ENCODE measurements at regions not wholly inside any gene's neighbourhood (a gene's known extent, or its start where the extent isn't known, plus 50 kb on each side); places are given as distances from the start of the nearest gene placed in this dataset.

GRCh38 chr9:73076970-73077369 is 74.7 kb upstream of the ANXA1 start:
- H3K36me3 ChIP-seq (ENCODE audit: control insufficient read depth, insufficient read depth, low read length): no peaks in the 10 kb centered on the region
- H2BK20ac ChIP-seq (ENCODE audit: low read depth, low read length): no peak overlapping the region
- no peak overlapping the region for H3K4me2 ChIP-seq (ENCODE audit: low read depth, low read length)
- H2BK5ac ChIP-seq (ENCODE audit: low read depth, low read length, poor library complexity, severe bottlenecking): no peak overlapping the region
- H4K5ac ChIP-seq (ENCODE audit: low read depth, low read length): no peak overlapping the region
- no peak overlapping the region for H2BK15ac ChIP-seq (ENCODE audit: low read depth, low read length)
- H3K23ac ChIP-seq (ENCODE audit: low read depth, low read length): no peak overlapping the region
- H4K8ac ChIP-seq (ENCODE audit: low read depth in 2 of 2, low read length in 2 of 2): no peak overlapping the region
- DNase-seq (no peak), ATAC-seq (ENCODE audit: low read depth) (no peak)
- intact Hi-C loops (cut with micrococcal nuclease) (no loop called here), in situ Hi-C loops (cut with MboI; ENCODE audit: low sequenced_read_pairs) (no loop called here), dilution Hi-C loops (cut with HindIII; ENCODE audit: low sequenced_read_pairs, unreplicated experiment) (no loop called here)
- H3K27ac ChIP-seq (ENCODE audit: insufficient read depth, low read length): no peak overlapping the region
- no peak overlapping the region for H2BK120ac ChIP-seq (ENCODE audit: low read depth, low read length)
- no peak overlapping the region for H3K14ac ChIP-seq (replicated peaks; ENCODE audit: low read depth, low read length)
- H3K4me3 ChIP-seq (ENCODE audit: insufficient read depth, low read depth, low read length): no peak overlapping the region
- H3K27me3 ChIP-seq (ENCODE audit: control insufficient read depth, insufficient read depth, low read length): no peaks in the 10 kb centered on the region
- H2AK9ac ChIP-seq (replicated peaks; ENCODE audit: low read depth, low read length, poor library complexity): no peak overlapping the region
- no peak overlapping the region for H4K91ac ChIP-seq (ENCODE audit: insufficient read depth, low read depth, low read length)
- BruUV-seq (replicated peaks): no TSS peak
- H3K9ac ChIP-seq (ENCODE audit: low read depth, low read length): no peak overlapping the region
- TF ChIP-seq RFX5 (IDR thresholded peaks at IDR 0.05; ENCODE audit: low read depth, low read length) (no peak), CHD1 (IDR thresholded peaks at IDR 0.05; ENCODE audit: low read depth, low read length) (no peak), MAFK (IDR thresholded peaks at IDR 0.05; ENCODE audit: low read depth, low read length) (no peak), USF2 (IDR thresholded peaks at IDR 0.05; ENCODE audit: low read depth, low read length) (no peak), NFE2L2 (IDR thresholded peaks at IDR 0.05; ENCODE audit: low read depth, low read length) (no peak)
- H3K18ac ChIP-seq (ENCODE audit: low read depth, low read length): no peak overlapping the region
- H3K79me1 ChIP-seq (ENCODE audit: low read depth in 1 of 2, low read length in 2 of 2): no peaks in the 10 kb centered on the region
- no peak overlapping the region for H3K4ac ChIP-seq (ENCODE audit: low read depth, low read length)
- no peak overlapping the region for H3K56ac ChIP-seq (ENCODE audit: extremely low read depth, insufficient read depth, low read length)
- no peaks in the 10 kb centered on the region for H3K4me1 ChIP-seq (ENCODE audit: control insufficient read depth, insufficient read depth, low read length)
- no peaks in the 10 kb centered on the region for H3K9me3 ChIP-seq (ENCODE audit: control insufficient read depth, insufficient read depth, low read length)
- no peak overlapping the region for H2AFZ ChIP-seq (replicated peaks; ENCODE audit: low read length, poor library complexity)
- no peaks in the 10 kb centered on the region for H3K9me1 ChIP-seq (ENCODE audit: insufficient read depth, low read length)
- no peaks in the 10 kb centered on the region for H4K20me1 ChIP-seq (ENCODE audit: insufficient read depth, low read length)
- ChIA-PET CTCF (interaction anchor here (0.6 kb wide), 1 partner anchor 30 kb away, joined by 3 read pairs; no protein-coding TSS in a partner anchor), POLR2A (ENCODE audit: unreplicated experiment) (no interaction called here)
- H2AK5ac ChIP-seq (ENCODE audit: low read depth, low read length): no peak overlapping the region

All from IMR-90 (cell line).